Prostate gland (tissue), 2 donors: ENCODE measurements at regions not wholly inside any gene's neighbourhood (a gene's known extent, or its start where the extent isn't known, plus 50 kb on each side); places are given as distances from the start of the nearest gene placed in this dataset.
"Not testable (repeated sequence)": the region's sequence is repeated elsewhere in the genome, so short reads cannot be mapped to it uniquely, and the experiment has no call there.

Experiments used
- DNase-seq: peaks from one replicate; pipeline ENCODE4 v3.0.0-alpha.2; 2019; ENCODE audit warnings: low spot score
- H3K27ac ChIP-seq, 2 donors: fragments of 200-600 bp; sonication (generic); 2 replicates each; pipeline ENCODE4 v1.5.1; 2017 to 2019
- H3K27me3 ChIP-seq: fragments of 200-600 bp; sonication (generic); replicated peaks from 2 replicates; pipeline ENCODE4 v1.5.1; 2019; ENCODE audit not compliant: insufficient read depth
- H3K36me3 ChIP-seq, 2 donors: fragments of 200-600 bp; sonication (generic); 1 replicate in 1 of 2; 2 replicates in 1 of 2; pipeline versions ENCODE4 v1.5.1 to v1.8.1; 2017 to 2019
- H3K4me1 ChIP-seq: fragments of 200-600 bp; sonication (generic); replicated peaks from 2 replicates; pipeline ENCODE4 v1.5.1; 2019
- H3K4me3 ChIP-seq, 2 donors: fragments of 200-600 bp; sonication (generic); 2 replicates each; pipeline ENCODE4 v1.5.1; 2017 to 2019
- H3K9me3 ChIP-seq: fragments of 200-600 bp; sonication (generic); 2 replicates; pipeline ENCODE4 v1.5.1; 2017
- CTCF ChIP-seq, 4 experiments: fragments of 200-600 bp in 2 of 4; fragments of 450-650 bp in 2 of 4; sonication (generic) in 2 of 4; IDR thresholded peaks; 1 replicate in 3 of 4; 2 replicates in 1 of 4; pipeline ENCODE4 v1.5.1; 2016 to 2019; ENCODE audit warnings: antibody characterized with exemption in 4 of 4, mild to moderate bottlenecking in 2 of 4, moderate library complexity in 2 of 4
- POLR2A ChIP-seq: fragments of 450-650 bp; IDR thresholded peaks from one replicate; pipeline ENCODE4 v1.6.1; 2016; ENCODE audit warnings: antibody characterized with exemption, mild to moderate bottlenecking
- POLR2AphosphoS5 ChIP-seq: sonication (generic); formaldehyde crosslinking; IDR thresholded peaks from one replicate; pipeline ENCODE4 v1.6.1; 2017; ENCODE audit warnings: antibody characterized with exemption
- WGBS: methylation state at CpG from one replicate; pipeline ENCODE4 v1.1.5; 2018; 5-methylcytosine and 5-hydroxymethylcytosine counted together
- intact Hi-C: fragments of 100-400 bp; cut with DNase I; formaldehyde crosslinking; loops from one replicate; pipeline ENCODE4 v1.14.2; 2022

GRCh38 chr5:145661737-145662485 lies 173.2 kb downstream of the PRELID2 start:
- H3K4me3 ChIP-seq = no peak overlapping the region
- intact Hi-C loops = no loop called here
- no peak overlapping the region for H3K27ac ChIP-seq
- no peaks in the 10 kb centered on the region for H3K9me3 ChIP-seq
- H3K4me1 ChIP-seq = no peaks in the 10 kb centered on the region
- no peaks in the 10 kb centered on the region for H3K36me3 ChIP-seq
- H3K27me3 ChIP-seq = no peaks in the 10 kb centered on the region
- TF ChIP-seq POLR2AphosphoS5 = no peak
- no peak for TF ChIP-seq POLR2A
- no peak for TF ChIP-seq CTCF (IDR thresholded peaks at IDR 0.05)
- DNase-seq = no peak
- WGBS = 78% methylated on average over 3 of the region's 3 CpGs

GRCh38 chr5:145660897-145661640 lies 174.1 kb downstream of the PRELID2 start:
- no peak for TF ChIP-seq POLR2AphosphoS5
- no peak for TF ChIP-seq POLR2A
- no peak for TF ChIP-seq CTCF (IDR thresholded peaks at IDR 0.05)
- Histone ChIP-seq H3K36me3 (no peaks in the 10 kb centered on the region), H3K27me3 (no peaks in the 10 kb centered on the region), H3K27ac (no peak overlapping the region), H3K9me3 (no peaks in the 10 kb centered on the region), H3K4me1 (no peaks in the 10 kb centered on the region), H3K4me3 (no peak overlapping the region)
- intact Hi-C loops = no loop called here
- WGBS = 76% methylated on average over 7 of the region's 7 CpGs
- DNase-seq = no peak

GRCh38 chr5:145658435-145658834 lies 176.7 kb downstream of the PRELID2 start:
- intact Hi-C loops = no loop called here
- DNase-seq = no peak
- H3K4me1 ChIP-seq = no peaks in the 10 kb centered on the region
- H3K27me3 ChIP-seq = no peaks in the 10 kb centered on the region
- H3K36me3 ChIP-seq = no peaks in the 10 kb centered on the region
- TF ChIP-seq POLR2AphosphoS5 (no peak), POLR2A (no peak), CTCF (IDR thresholded peaks at IDR 0.05) (no peak)
- H3K4me3 ChIP-seq = no peak overlapping the region
- 87% methylated on average over 3 of the region's 3 CpGs for WGBS
- H3K9me3 ChIP-seq = no peaks in the 10 kb centered on the region
- H3K27ac ChIP-seq = no peak overlapping the region

GRCh38 chr5:145652700-145653099 lies 182.4 kb downstream of the PRELID2 start:
- DNase-seq, intact Hi-C loops, H3K27ac ChIP-seq, H3K36me3 ChIP-seq, H3K27me3 ChIP-seq, H3K9me3 ChIP-seq, H3K4me1 ChIP-seq, H3K4me3 ChIP-seq: not testable (repeated sequence)
- 95% methylated on average over 3 of the region's 3 CpGs for WGBS

GRCh38 chr5:145647137-145647536 lies 188.0 kb downstream of the PRELID2 start:
- DNase-seq, H3K9me3 ChIP-seq, H3K4me1 ChIP-seq, H3K27me3 ChIP-seq, H3K27ac ChIP-seq, H3K36me3 ChIP-seq, H3K4me3 ChIP-seq, intact Hi-C loops: not testable (repeated sequence)
- 49% methylated on average over 7 of the region's 7 CpGs for WGBS

- H3K9me3 ChIP-seq, DNase-seq, H3K27ac ChIP-seq, H3K36me3 ChIP-seq, H3K4me3 ChIP-seq, H3K4me1 ChIP-seq, H3K27me3 ChIP-seq, intact Hi-C loops: not testable (repeated sequence)
- WGBS = 84% methylated on average over 1 of the region's 1 CpG
These were observed 191.9 kb downstream of the PRELID2 start for GRCh38 chr5:145643214-145643613.
